ENCODE measurements at regions not wholly inside any gene's neighbourhood (a gene's known extent, or its start where the extent isn't known, plus 50 kb on each side); places are given as distances from the start of the nearest gene placed in this dataset.
"Not testable (repeated sequence)": the region's sequence is repeated elsewhere in the genome, so short reads cannot be mapped to it uniquely, and the experiment has no call there.

- H3K9me3 Mint-ChIP-seq: peaks cover 15% of the 10 kb centered on the region
- TF ChIP-seq NFYB (CRISPR knock-in tag; conservative IDR thresholded peaks at IDR 0.05; ENCODE audit: low read depth): peak; percentile 43
- H3K4me3 Mint-ChIP-seq; H3K27me3 Mint-ChIP-seq (ENCODE audit: low read depth); ATAC-seq; DNase-seq (ENCODE audit: low spot score); H3K4me1 Mint-ChIP-seq; H3K36me3 Mint-ChIP-seq; POLR2A ChIA-PET; H3K27ac Mint-ChIP-seq; CTCF ChIA-PET: not testable (repeated sequence)
Measured at GRCh38 chr5:163750415-163750814, 245.0 kb downstream of the MAT2B start.

- CTCF ChIA-PET: no interaction called here
- no peaks in the 10 kb centered on the region for H3K27me3 Mint-ChIP-seq (ENCODE audit: low read depth)
- DNase-seq (ENCODE audit: low spot score) (no peak), ATAC-seq (no peak)
- peaks cover 2% of the 10 kb centered on the region; the same call in 1 of the 2 replicates for H3K4me1 Mint-ChIP-seq
- H3K9me3 Mint-ChIP-seq: peaks cover 6% of the 10 kb centered on the region
- no peak overlapping the region for H3K27ac Mint-ChIP-seq
- no peak overlapping the region for H3K4me3 Mint-ChIP-seq
- POLR2A ChIA-PET: no interaction called here
- peaks cover under 1% of the 10 kb centered on the region; the same call in 1 of the 2 replicates for H3K36me3 Mint-ChIP-seq
- no peak for TF ChIP-seq JUN (CRISPR knock-in tag; IDR thresholded peaks at IDR 0.05)
- TF ChIP-seq HMGXB4 (CRISPR knock-in tag; IDR thresholded peaks at IDR 0.05): no peak
- no peak for TF ChIP-seq ERG (CRISPR knock-in tag; IDR thresholded peaks at IDR 0.05)
- TF ChIP-seq, protein P1, sequence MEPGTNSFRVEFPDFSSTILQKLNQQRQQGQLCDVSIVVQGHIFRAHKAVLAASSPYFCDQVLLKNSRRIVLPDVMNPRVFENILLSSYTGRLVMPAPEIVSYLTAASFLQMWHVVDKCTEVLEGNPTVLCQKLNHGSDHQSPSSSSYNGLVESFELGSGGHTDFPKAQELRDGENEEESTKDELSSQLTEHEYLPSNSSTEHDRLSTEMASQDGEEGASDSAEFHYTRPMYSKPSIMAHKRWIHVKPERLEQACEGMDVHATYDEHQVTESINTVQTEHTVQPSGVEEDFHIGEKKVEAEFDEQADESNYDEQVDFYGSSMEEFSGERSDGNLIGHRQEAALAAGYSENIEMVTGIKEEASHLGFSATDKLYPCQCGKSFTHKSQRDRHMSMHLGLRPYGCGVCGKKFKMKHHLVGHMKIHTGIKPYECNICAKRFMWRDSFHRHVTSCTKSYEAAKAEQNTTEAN (CRISPR knock-in tag; IDR thresholded peaks at IDR 0.05): no peak
- no peak for TF ChIP-seq ELF4 (CRISPR knock-in tag; IDR thresholded peaks at IDR 0.05; ENCODE audit: low read depth)
- TF ChIP-seq E2F1 (CRISPR knock-in tag; IDR thresholded peaks at IDR 0.05): no peak
- no peak for TF ChIP-seq OVOL2 (CRISPR knock-in tag; IDR thresholded peaks at IDR 0.05; ENCODE audit: borderline replicate concordance)
- TF ChIP-seq CREB1 (CRISPR knock-in tag; IDR thresholded peaks at IDR 0.05): no peak
- TF ChIP-seq MLX (CRISPR knock-in tag; IDR thresholded peaks at IDR 0.05): no peak
- TF ChIP-seq ZNF423 (CRISPR knock-in tag; IDR thresholded peaks at IDR 0.05): no peak
- no peak for TF ChIP-seq SMAD4 (CRISPR knock-in tag; IDR thresholded peaks at IDR 0.05)
- no peak for TF ChIP-seq ZNF121 (CRISPR knock-in tag; IDR thresholded peaks at IDR 0.05)
- no peak for TF ChIP-seq RELA (CRISPR knock-in tag; IDR thresholded peaks at IDR 0.05; ENCODE audit: borderline replicate concordance)
- no peak for TF ChIP-seq ETV6 (CRISPR knock-in tag; IDR thresholded peaks at IDR 0.05)
- TF ChIP-seq ZNF671 (CRISPR knock-in tag; IDR thresholded peaks at IDR 0.05): no peak
- TF ChIP-seq EMX1 (CRISPR knock-in tag; IDR thresholded peaks at IDR 0.05): no peak
- no peak for TF ChIP-seq ZNF281 (CRISPR knock-in tag; IDR thresholded peaks at IDR 0.05)
- no peak for TF ChIP-seq ZNF396 (CRISPR knock-in tag; IDR thresholded peaks at IDR 0.05; ENCODE audit: borderline replicate concordance)
Measured at GRCh38 chr5:163755505-163755904, 250.1 kb downstream of the MAT2B start.
